Hepatocyte (in vitro differentiated cells): ENCODE measurements at regions not wholly inside any gene's neighbourhood (a gene's known extent, or its start where the extent isn't known, plus 50 kb on each side); places are given as distances from the start of the nearest gene placed in this dataset.

ENCODE experiments used
- DNase-seq: peaks from one replicate; pipeline ENCODE4 v3.0.0-alpha.2; 2016; ENCODE audit warnings: low spot score
- H2AFZ ChIP-seq: fragments of 200-600 bp; sonication (generic); 2 replicates; pipeline ENCODE4 v1.6.0; 2016; ENCODE audit warnings: antibody characterized with exemption, mild to moderate bottlenecking
- H3K27ac ChIP-seq: fragments of 200-600 bp; sonication (generic); 2 replicates; pipeline ENCODE4 v1.5.1; 2016; ENCODE audit warnings: mild to moderate bottlenecking
- H3K27me3 ChIP-seq: fragments of 200-600 bp; sonication (generic); 2 replicates; pipeline ENCODE4 v1.6.1; 2016
- H3K36me3 ChIP-seq: fragments of 200-600 bp; sonication (generic); replicated peaks from 2 replicates; pipeline ENCODE4 v1.5.1; 2016; ENCODE audit warnings: low read depth; ENCODE audit not compliant: insufficient read depth
- H3K4me1 ChIP-seq: fragments of 200-600 bp; sonication (generic); 2 replicates; pipeline ENCODE4 v1.5.1; 2016; ENCODE audit warnings: mild to moderate bottlenecking, moderate library complexity; ENCODE audit not compliant: insufficient read depth
- H3K4me2 ChIP-seq: fragments of 200-600 bp; sonication (generic); 2 replicates; pipeline ENCODE4 v1.6.0; 2016
- H3K4me3 ChIP-seq: fragments of 200-600 bp; sonication (generic); 2 replicates; pipeline ENCODE4 v1.5.1; 2016; ENCODE audit warnings: mild to moderate bottlenecking
- H3K79me2 ChIP-seq: fragments of 200-600 bp; sonication (generic); 2 replicates; pipeline ENCODE4 v1.6.0; 2017; ENCODE audit warnings: mild to moderate bottlenecking
- H3K9me2 ChIP-seq: fragments of 200-600 bp; sonication (generic); replicated peaks from 2 replicates; pipeline ENCODE4 v1.6.0; 2017; ENCODE audit warnings: mild to moderate bottlenecking; ENCODE audit not compliant: insufficient read depth
- H3K9me3 ChIP-seq: fragments of 200-600 bp; sonication (generic); 2 replicates; pipeline ENCODE4 v1.5.1; 2016; ENCODE audit warnings: low read depth, mild to moderate bottlenecking
- H4K20me1 ChIP-seq: fragments of 200-600 bp; sonication (generic); 2 replicates; pipeline ENCODE4 v1.6.0; 2016; ENCODE audit warnings: mild to moderate bottlenecking; ENCODE audit not compliant: insufficient read depth, poor library complexity, severe bottlenecking
- EZH2 ChIP-seq: fragments of 200-600 bp; sonication (generic); IDR thresholded peaks from 2 replicates; pipeline ENCODE4 v1.6.1; 2016; ENCODE audit warnings: antibody characterized with exemption, mild to moderate bottlenecking, borderline replicate concordance
- EZH2phosphoT487 ChIP-seq: fragments of 200-600 bp; sonication (generic); IDR thresholded peaks from one replicate; pipeline ENCODE4 v1.6.1; 2018; ENCODE audit warnings: antibody characterized with exemption, mild to moderate bottlenecking, low read depth, moderate library complexity; ENCODE audit not compliant: unreplicated experiment, severe bottlenecking
- WGBS: methylation state at CpG from one replicate; pipeline ENCODE4 v1.1.6; 2016; ENCODE audit warnings: low lambda C conversion rate; ENCODE audit errors: missing lambda C conversion rate; 5-methylcytosine and 5-hydroxymethylcytosine counted together
- TF ChIP-seq, protein P1 (sequence below): fragments of 200-600 bp; sonication (generic); IDR thresholded peaks from 2 replicates; pipeline ENCODE4 v1.5.1; 2016; ENCODE audit warnings: antibody characterized with exemption, mild to moderate bottlenecking; ENCODE audit not compliant: poor library complexity

DNA sequence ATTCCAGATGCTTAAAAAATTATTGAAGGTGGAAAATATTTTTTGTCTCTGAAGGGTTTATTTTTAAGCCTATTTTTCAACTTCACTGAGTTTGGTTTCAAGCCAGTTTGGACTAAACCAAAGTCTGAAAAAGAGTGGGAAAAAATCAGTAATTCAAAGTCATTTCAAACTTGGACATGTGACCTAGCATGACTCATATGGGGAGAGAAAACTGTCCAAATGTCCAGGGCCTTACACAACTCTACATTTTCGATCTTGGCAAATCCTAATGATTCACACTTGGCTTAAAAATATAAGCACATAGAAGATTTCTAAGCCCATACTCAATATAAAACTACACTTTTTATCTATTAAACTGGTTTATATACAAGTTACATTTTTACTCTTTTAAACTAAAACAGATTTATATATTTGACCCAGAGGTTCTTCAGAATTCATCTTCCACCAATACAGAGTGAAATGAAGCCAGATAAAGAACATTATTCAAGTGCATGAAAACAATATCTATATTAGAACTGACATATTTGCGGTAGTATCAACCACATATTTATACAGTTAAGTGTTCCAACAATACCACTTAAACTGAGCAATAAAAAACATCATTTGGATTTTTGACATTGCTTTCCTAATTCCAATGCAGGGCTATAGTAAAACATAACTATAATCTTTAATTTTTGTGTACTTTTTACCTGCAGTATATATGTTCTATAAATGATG lies 110.3 kb upstream of the TCF21 start:
- Histone ChIP-seq H2AFZ (no peak overlapping the region), H3K79me2 (no peaks in the 10 kb centered on the region), H3K27me3 (no peaks in the 10 kb centered on the region), H3K4me2 (no peak overlapping the region), H4K20me1 (no peaks in the 10 kb centered on the region), H3K4me1 (no peaks in the 10 kb centered on the region), H3K9me3 (no peaks in the 10 kb centered on the region), H3K36me3 (no peaks in the 10 kb centered on the region), H3K4me3 (no peak overlapping the region), H3K27ac (no peak overlapping the region), H3K9me2 (no peaks in the 10 kb centered on the region)
- TF ChIP-seq EZH2phosphoT487: no peak
- TF ChIP-seq, protein P1, sequence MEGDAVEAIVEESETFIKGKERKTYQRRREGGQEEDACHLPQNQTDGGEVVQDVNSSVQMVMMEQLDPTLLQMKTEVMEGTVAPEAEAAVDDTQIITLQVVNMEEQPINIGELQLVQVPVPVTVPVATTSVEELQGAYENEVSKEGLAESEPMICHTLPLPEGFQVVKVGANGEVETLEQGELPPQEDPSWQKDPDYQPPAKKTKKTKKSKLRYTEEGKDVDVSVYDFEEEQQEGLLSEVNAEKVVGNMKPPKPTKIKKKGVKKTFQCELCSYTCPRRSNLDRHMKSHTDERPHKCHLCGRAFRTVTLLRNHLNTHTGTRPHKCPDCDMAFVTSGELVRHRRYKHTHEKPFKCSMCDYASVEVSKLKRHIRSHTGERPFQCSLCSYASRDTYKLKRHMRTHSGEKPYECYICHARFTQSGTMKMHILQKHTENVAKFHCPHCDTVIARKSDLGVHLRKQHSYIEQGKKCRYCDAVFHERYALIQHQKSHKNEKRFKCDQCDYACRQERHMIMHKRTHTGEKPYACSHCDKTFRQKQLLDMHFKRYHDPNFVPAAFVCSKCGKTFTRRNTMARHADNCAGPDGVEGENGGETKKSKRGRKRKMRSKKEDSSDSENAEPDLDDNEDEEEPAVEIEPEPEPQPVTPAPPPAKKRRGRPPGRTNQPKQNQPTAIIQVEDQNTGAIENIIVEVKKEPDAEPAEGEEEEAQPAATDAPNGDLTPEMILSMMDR: no peak
- no peak for TF ChIP-seq EZH2
- peak; percentile 17 for DNase-seq
- 67% methylated on average over 2 of the region's 2 CpGs for WGBS

DNA sequence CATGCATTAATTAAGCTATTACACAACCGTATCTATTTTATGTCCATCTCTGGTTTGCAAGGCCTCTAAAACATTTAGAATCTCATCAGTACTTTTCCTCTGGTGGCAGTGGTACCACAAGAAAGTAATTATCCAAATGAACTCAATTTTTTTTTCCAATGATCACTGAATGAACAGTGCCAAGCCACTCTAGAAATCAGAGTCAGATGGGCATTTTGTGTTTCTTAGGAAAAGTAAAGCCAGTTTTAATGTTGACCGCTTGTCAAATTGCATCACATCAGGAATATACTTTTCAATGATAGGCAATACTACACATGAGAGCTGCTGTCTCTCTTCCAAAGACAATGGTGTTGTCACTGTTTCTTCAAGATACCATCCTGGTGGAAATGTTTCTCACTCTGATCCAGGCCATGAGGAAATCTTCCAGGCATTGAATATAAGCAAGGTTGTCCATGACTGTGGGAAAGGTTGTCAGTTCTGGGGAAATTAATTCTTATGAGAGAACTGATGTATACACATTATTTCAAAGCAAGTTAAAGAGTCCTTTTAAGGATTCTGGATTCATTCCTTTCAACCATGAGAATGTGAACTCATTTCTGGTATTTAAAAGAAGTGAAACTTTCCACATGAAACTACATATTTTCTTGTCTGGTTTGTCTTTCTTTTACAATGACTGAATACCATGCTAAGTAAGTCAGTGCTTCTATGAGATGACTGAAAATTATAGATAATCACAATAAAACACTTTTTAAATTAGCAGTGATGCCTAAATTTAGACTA lies 108.8 kb upstream of the TCF21 start:
- DNase-seq: no peak
- 94% methylated on average over 2 of the region's 2 CpGs for WGBS

DNA sequence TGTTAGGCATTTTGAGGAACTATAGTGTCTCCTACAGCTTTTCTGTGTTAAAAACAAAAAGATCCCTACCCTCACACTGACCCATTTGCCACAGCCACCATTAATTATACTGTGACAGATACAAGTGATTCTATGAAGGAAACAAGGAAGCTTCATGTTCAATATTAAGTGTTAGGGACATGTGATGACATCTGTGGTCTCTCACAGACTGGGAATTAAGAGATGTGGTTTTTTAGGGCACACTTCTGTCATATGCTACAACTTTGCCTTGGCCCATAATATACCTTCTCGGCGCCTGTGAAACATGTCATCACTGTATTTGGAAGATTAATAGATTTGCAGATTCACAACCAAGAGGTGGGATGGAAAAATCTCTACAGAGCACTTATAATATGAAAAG lies 102.9 kb upstream of the TCF21 start:
- H3K79me2 ChIP-seq: no peaks in the 10 kb centered on the region
- no peaks in the 10 kb centered on the region for H3K27me3 ChIP-seq
- H3K9me3 ChIP-seq: no peaks in the 10 kb centered on the region
- H3K36me3 ChIP-seq: no peaks in the 10 kb centered on the region
- no peak overlapping the region for H2AFZ ChIP-seq
- no peaks in the 10 kb centered on the region for H4K20me1 ChIP-seq
- no peaks in the 10 kb centered on the region for H3K9me2 ChIP-seq
- H3K4me3 ChIP-seq: no peak overlapping the region
- H3K4me2 ChIP-seq: no peak overlapping the region
- TF ChIP-seq, protein P1: no peak
- TF ChIP-seq EZH2phosphoT487: no peak
- no peak for TF ChIP-seq EZH2
- 95% methylated on average over 2 of the region's 2 CpGs for WGBS
- H3K27ac ChIP-seq: no peak overlapping the region
- no peak for DNase-seq
- no peaks in the 10 kb centered on the region for H3K4me1 ChIP-seq

More for the DNA sequence above, 108.8 kb upstream of the TCF21 start:
- no peaks in the 10 kb centered on the region for H3K36me3 ChIP-seq
- no peak overlapping the region for H3K27ac ChIP-seq
- H3K4me3 ChIP-seq: no peak overlapping the region
- H3K9me2 ChIP-seq: no peaks in the 10 kb centered on the region
- H2AFZ ChIP-seq: no peak overlapping the region
- H3K9me3 ChIP-seq: no peaks in the 10 kb centered on the region
- H3K79me2 ChIP-seq: no peaks in the 10 kb centered on the region
- no peaks in the 10 kb centered on the region for H3K4me1 ChIP-seq
- H3K4me2 ChIP-seq: no peak overlapping the region
- no peaks in the 10 kb centered on the region for H3K27me3 ChIP-seq
- TF ChIP-seq, protein P1: no peak
- no peak for TF ChIP-seq EZH2phosphoT487
- no peak for TF ChIP-seq EZH2
- H4K20me1 ChIP-seq: no peaks in the 10 kb centered on the region
